HepG2 (cell line): ENCODE measurements at regions not wholly inside any gene's neighbourhood (a gene's known extent, or its start where the extent isn't known, plus 50 kb on each side); places are given as distances from the start of the nearest gene placed in this dataset.

Source experiments
- AGO2 ChIP-seq: fragments of 200-400 bp; formaldehyde crosslinking; optimal IDR thresholded peaks from 2 replicates; pipeline ENCODE3; 2017; ENCODE audit warnings: mild to moderate bottlenecking, low read depth, low read length, moderate library complexity
- IRF9 ChIP-seq: sonication (generic); formaldehyde crosslinking; IDR thresholded peaks from 2 replicates; pipeline ENCODE4 v1.8.0; 2022; ENCODE audit warnings: missing genetic modification reagents, mild to moderate bottlenecking, borderline replicate concordance
- KAT7 ChIP-seq: IDR thresholded peaks from 2 replicates; pipeline ENCODE4 v1.6.1; 2018; ENCODE audit warnings: borderline replicate concordance, missing compliant biosample characterization
- WIZ ChIP-seq: sonication (generic); formaldehyde crosslinking; IDR thresholded peaks from 2 replicates; pipeline ENCODE4 v1.5.1; 2020; ENCODE audit warnings: mild to moderate bottlenecking, missing genetic modification reagents
- ZNF3 ChIP-seq: IDR thresholded peaks from 2 replicates; pipeline ENCODE4 v1.7.0; 2017; ENCODE audit warnings: inconsistent platforms
- ZNF766 ChIP-seq: sonication (generic); formaldehyde crosslinking; IDR thresholded peaks from 2 replicates; pipeline ENCODE4 v1.5.0; 2020; ENCODE audit warnings: missing genetic modification reagents, borderline replicate concordance
- ZNF773 ChIP-seq: sonication (generic); formaldehyde crosslinking; IDR thresholded peaks from 2 replicates; pipeline ENCODE4 v1.4.0; 2020; ENCODE audit warnings: missing genetic modification reagents, borderline replicate concordance
- ZNF816 ChIP-seq: sonication (generic); formaldehyde crosslinking; IDR thresholded peaks from 2 replicates; pipeline ENCODE4 v1.8.0; 2022; ENCODE audit warnings: missing genetic modification reagents, mild to moderate bottlenecking, borderline replicate concordance
- TF ChIP-seq, protein P1 (sequence below): sonication (generic); formaldehyde crosslinking; IDR thresholded peaks from 2 replicates; pipeline ENCODE4 v1.4.0; 2020; ENCODE audit warnings: missing genetic modification reagents, borderline replicate concordance
- TF ChIP-seq, protein P2 (sequence below): sonication (generic); formaldehyde crosslinking; IDR thresholded peaks from 2 replicates; pipeline ENCODE4 v1.5.0; 2020; ENCODE audit warnings: missing genetic modification reagents

GRCh38 chr3:181868576-181869082, 156.9 kb downstream of the SOX2 start (continued):
- TF ChIP-seq, protein P1, sequence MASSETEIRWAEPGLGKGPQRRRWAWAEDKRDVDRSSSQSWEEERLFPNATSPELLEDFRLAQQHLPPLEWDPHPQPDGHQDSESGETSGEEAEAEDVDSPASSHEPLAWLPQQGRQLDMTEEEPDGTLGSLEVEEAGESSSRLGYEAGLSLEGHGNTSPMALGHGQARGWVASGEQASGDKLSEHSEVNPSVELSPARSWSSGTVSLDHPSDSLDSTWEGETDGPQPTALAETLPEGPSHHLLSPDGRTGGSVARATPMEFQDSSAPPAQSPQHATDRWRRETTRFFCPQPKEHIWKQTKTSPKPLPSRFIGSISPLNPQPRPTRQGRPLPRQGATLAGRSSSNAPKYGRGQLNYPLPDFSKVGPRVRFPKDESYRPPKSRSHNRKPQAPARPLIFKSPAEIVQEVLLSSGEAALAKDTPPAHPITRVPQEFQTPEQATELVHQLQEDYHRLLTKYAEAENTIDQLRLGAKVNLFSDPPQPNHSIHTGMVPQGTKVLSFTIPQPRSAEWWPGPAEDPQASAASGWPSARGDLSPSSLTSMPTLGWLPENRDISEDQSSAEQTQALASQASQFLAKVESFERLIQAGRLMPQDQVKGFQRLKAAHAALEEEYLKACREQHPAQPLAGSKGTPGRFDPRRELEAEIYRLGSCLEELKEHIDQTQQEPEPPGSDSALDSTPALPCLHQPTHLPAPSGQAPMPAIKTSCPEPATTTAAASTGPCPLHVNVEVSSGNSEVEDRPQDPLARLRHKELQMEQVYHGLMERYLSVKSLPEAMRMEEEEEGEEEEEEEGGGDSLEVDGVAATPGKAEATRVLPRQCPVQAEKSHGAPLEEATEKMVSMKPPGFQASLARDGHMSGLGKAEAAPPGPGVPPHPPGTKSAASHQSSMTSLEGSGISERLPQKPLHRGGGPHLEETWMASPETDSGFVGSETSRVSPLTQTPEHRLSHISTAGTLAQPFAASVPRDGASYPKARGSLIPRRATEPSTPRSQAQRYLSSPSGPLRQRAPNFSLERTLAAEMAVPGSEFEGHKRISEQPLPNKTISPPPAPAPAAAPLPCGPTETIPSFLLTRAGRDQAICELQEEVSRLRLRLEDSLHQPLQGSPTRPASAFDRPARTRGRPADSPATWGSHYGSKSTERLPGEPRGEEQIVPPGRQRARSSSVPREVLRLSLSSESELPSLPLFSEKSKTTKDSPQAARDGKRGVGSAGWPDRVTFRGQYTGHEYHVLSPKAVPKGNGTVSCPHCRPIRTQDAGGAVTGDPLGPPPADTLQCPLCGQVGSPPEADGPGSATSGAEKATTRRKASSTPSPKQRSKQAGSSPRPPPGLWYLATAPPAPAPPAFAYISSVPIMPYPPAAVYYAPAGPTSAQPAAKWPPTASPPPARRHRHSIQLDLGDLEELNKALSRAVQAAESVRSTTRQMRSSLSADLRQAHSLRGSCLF (CRISPR knock-in tag): no peak
- TF ChIP-seq AGO2: no peak
- TF ChIP-seq ZNF816 (CRISPR knock-in tag): no peak
- TF ChIP-seq ZNF766 (CRISPR knock-in tag): no peak
- TF ChIP-seq KAT7 (CRISPR knock-in tag): no peak
- no peak for TF ChIP-seq IRF9
- no peak for TF ChIP-seq ZNF773 (CRISPR knock-in tag)
- TF ChIP-seq WIZ (CRISPR knock-in tag): no peak
- no peak for TF ChIP-seq ZNF3 (CRISPR knock-in tag)
- TF ChIP-seq, protein P2, sequence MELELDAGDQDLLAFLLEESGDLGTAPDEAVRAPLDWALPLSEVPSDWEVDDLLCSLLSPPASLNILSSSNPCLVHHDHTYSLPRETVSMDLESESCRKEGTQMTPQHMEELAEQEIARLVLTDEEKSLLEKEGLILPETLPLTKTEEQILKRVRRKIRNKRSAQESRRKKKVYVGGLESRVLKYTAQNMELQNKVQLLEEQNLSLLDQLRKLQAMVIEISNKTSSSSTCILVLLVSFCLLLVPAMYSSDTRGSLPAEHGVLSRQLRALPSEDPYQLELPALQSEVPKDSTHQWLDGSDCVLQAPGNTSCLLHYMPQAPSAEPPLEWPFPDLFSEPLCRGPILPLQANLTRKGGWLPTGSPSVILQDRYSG (CRISPR knock-in tag): no peak
- TF ChIP-seq, all 625 proteins: peak for 0
